ENCODE measurements at regions not wholly inside any gene's neighbourhood (a gene's known extent, or its start where the extent isn't known, plus 50 kb on each side); places are given as distances from the start of the nearest gene placed in this dataset.
"Not testable (repeated sequence)": the region's sequence is repeated elsewhere in the genome, so short reads cannot be mapped to it uniquely, and the experiment has no call there.

- intact Hi-C loops (cut with DNase I); DNase-seq; ATAC-seq (ENCODE audit: poor library complexity): not testable (repeated sequence)
Measured at GRCh38 chr15:22194739-22195617, 114.7 kb downstream of the OR4M2 start.

GRCh38 chr15:22196423-22196822 lies 116.1 kb downstream of the OR4M2 start:
- not testable (repeated sequence) for ATAC-seq (ENCODE audit: poor library complexity)

DNA sequence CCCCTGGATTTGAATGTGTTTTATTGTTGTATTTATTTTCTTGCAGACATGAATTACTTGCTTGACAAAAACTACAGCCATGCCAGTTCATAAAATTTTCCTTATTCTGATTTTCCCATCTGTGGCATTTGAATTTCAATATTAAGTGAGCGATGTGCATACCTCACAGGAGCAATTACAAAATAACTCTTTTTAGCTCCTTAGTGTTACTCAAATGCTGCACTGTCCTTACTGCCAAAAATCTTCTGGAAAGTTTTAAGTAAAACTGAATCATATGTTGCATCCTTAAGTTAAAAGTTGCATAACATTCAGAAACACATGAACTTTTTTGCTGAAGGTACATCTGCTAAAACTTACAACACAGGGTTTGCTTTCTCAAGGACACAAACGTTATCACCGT lies 120.1 kb downstream of the OR4M2 start:
- intact Hi-C loops (cut with DNase I); ATAC-seq (ENCODE audit: poor library complexity): not testable (repeated sequence)

More at GRCh38 chr15:22196423-22196822, 116.1 kb downstream of the OR4M2 start:
- DNase-seq; intact Hi-C loops (cut with DNase I): not testable (repeated sequence)

DNA sequence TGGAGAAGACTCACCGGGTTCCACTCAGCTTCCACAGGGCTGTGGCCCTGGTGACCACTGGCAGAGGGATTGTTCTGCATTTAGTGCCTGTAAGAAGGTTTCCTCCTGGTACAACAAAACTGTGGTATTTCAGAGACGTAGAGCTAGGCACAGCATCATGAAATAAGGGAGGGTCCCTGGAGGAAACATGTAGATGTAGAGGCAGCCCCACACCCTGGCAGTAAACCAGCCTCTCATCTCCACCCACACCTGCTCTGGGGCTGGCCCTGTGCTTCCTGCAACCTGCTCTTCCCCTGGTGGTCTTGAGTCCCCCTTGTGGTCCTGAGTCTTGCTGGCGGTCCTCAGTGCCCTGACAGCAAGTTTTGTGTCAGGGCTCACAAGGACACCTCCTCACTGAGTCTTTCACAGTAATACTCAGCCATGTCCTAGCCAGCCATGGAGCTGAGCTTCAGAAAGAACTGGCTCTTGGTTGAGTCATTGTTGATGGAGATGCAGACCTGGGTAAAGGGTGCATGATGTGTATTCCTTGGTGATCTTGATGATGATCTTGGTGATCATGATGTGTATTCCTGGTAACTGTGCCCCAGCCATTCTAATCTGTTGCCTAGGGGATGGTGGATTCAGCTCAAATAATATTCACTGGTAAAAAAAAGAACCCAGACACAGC lies 121.8 kb downstream of the OR4M2 start:
- ATAC-seq (ENCODE audit: poor library complexity); intact Hi-C loops (cut with DNase I); DNase-seq: not testable (repeated sequence)

More for the DNA sequence above, 120.1 kb downstream of the OR4M2 start:
- not testable (repeated sequence) for DNase-seq

DNA sequence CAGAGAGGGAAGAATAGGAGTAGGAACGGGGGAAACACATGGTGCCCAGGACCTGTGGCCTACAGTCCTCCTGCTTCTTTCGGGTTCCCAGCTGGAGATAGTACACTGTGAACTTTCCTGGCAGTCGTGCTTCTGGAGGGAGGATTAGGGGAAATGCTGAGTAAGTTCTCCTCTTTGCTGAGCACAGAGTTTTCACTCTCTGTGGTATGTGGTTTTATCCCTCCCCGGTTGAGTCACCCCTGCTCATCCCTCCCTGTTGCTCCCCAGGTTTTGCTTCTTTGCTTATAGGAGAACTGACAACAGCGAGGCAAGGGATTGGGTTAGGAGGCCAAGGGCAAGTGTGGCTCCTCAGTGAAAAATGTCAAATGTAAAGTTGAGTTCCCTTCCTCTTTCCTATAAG lies 122.9 kb downstream of the OR4M2 start:
- DNase-seq; intact Hi-C loops (cut with DNase I); ATAC-seq (ENCODE audit: poor library complexity): not testable (repeated sequence)

GRCh38 chr15:22209086-22209485 lies 128.8 kb downstream of the OR4M2 start:
- DNase-seq; ATAC-seq (ENCODE audit: poor library complexity); intact Hi-C loops (cut with DNase I): not testable (repeated sequence)

DNA sequence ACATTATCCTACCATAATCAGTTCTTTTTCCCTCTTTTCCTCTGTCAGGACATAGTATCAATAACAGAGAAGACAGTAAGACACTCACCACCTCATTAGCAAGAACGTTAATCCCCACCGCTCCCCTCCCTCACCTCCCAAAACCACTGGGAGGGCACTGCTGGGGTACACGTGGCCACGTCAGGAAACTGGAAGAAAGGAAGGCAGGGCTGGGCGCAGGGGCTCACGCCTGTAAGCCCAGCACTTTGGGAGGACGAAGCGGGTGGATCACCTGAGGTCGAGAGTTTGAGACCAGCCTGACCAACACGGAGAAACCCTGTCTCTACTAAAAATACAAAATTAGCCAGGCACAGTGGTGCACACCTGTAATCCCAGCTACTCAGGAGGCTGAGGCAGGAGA lies 142.3 kb downstream of the OR4M2 start:
- peak; percentile 23 for DNase-seq
- intact Hi-C loops (cut with DNase I); ATAC-seq (ENCODE audit: poor library complexity): not testable (repeated sequence)

DNA sequence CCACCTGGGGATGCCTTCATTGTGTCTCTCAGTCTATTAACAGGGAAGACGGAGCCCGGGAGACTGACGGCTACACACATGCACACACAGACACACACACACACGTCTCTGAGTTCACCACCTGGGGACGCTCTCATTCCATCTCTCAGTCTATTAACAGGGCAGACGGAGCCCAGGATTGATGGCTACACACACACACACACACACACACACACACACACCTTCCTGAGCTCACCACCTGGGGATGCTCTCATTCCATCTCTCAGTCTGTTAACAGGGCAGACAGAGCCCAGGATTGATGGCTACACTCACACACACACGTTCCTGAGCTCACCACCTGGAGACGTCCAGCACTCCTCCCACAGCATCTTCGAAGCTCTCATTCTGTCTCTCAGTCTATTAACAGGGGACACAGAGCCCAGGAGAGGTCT lies 143.9 kb downstream of the OR4M2 start:
- intact Hi-C loops (cut with DNase I), result no loop called here
- ATAC-seq (ENCODE audit: poor library complexity), result no peak
- peak; percentile 14 for DNase-seq

DNA sequence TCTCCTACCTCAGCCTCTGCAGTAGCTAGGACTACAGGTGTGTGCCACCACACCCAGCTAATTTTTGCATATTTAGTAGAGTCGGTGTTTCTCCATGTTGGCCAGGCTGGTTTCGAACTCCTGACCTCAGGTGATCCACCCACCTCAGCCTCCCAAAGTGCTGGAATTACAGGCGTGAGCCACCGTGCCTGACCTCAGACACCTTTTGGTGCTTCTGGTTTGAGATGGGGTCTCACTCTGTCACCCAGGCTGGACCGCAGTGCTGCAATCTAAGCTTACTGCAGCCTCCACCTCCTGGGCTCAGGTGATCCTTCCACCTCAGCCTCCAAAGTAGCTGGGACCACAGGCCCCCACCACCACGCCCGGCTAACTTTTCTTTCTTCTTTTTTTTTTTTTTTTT lies 144.6 kb downstream of the OR4M2 start:
- intact Hi-C loops (cut with DNase I); ATAC-seq (ENCODE audit: poor library complexity): not testable (repeated sequence)
- peak; percentile 37 for DNase-seq

DNA sequence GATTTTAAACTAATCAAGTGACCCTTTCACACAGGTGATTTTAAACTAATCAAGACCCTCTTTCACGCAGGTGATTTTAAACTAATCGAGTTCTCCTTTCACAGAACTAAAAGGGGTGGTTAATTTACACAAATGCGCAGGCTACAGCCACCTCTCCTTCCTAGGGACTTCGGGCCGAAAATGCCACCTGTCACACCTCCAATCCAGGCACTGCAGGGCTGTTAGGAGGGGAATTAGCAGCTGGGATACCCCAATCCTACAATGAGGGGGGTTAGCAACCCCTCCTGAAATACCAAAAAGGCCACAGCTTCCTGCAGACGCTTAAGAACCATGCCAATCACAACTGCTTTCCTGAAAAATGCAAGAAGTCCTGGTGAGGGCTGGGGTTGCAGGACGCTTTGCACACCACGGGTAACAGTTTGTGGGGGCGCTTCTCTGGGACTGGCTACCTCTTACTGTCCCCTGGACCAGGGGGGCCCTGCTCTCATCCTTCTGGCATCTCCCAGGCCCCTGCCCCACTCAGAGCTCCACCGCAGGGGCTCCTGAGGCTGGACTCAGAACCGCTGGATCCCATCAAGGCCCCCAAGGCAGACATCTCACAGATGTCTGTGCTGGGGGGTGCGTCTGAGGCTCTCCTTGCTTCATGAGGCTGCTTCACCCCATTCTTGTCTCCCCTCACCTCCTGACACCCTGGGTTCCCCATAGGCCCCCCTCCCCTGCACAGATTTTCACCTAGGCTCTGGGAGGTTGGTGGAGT lies 145.9 kb downstream of the OR4M2 start:
- ATAC-seq (ENCODE audit: poor library complexity) (no peak), DNase-seq (peak; percentile 21)
- intact Hi-C loops (cut with DNase I), result no loop called here

DNA sequence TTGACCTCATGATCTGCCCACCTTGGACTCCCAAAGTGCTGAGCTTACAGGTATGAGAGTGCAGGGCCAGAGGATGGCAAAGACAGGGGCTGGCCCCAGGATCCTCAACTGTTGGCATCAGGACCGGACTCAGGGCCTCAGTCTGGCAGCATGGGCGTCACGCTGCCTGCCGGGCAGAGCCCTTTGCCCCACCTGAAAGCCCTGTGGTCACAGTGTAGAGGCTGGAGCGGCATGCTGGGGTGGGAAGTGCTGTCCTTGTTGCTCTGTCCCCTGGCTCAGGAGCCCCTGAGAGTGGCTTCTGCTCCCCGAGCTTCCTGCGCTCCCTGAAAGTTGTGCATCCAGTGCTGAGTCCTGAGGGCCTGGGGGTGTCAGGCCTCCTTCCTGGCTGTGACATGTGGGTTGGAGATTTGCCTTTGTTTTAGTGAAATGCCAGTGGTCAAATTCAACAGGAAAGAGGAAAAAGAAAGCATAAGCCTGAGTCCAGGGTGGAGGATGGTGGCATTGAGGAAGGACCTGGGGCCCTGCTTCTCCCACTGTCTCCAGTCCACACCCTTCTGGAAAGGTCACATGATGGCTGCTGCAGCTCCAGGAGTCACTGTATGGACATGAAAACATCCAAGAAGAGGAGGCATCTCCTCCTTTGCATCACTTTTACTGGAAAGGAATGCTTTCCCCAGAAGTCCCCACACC lies 147.2 kb downstream of the OR4M2 start:
- intact Hi-C loops (cut with DNase I), result no loop called here
- no peak for DNase-seq
- no peak for ATAC-seq (ENCODE audit: poor library complexity)

- intact Hi-C loops (cut with DNase I), result no loop called here
Measured at GRCh38 chr15:22228101-22228762, 147.9 kb downstream of the OR4M2 start.

DNA sequence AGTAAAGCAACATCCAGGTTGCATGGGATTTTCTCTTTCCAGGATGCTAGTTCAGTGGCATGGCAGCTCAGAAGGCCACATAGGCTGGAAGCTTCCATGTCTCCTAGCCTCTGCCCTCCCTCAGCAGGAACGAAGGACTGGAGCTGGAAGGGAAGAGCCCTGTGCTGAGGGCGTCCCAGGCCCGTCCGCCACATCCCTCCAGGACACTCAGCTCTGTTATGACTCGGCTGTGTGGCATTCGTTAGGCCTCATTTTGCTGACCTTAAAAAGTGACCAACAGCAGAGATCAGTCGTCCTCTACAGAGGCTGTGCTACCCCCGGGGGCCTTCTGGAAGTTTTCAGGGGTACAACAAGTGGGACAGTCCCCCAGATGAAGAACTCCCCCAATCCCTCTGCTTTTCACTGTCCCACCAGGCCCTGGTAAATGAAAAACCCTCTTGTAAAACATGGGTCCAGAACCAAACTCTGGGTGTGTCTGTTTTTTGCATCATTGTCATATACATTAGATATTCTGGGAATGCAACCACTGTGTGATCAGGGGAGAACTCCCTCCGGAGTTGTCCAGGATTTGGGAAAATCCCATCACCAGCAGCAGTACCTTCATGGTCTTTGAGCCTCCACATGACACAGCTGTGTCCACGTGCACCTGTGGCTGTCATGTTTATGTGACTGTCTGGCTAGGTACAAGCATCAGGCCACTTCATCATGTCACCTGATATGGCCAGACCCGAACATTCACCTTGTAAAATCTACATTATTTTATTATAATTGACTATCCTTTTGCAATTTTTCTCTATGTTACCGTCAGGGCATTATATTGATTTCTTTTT lies 149.9 kb downstream of the OR4M2 start:
- no peak for ATAC-seq (ENCODE audit: poor library complexity)
- intact Hi-C loops (cut with DNase I), result no loop called here

More at GRCh38 chr15:22228101-22228762, 147.9 kb downstream of the OR4M2 start:
- no peak for DNase-seq
- ATAC-seq (ENCODE audit: poor library complexity), result no peak

DNA sequence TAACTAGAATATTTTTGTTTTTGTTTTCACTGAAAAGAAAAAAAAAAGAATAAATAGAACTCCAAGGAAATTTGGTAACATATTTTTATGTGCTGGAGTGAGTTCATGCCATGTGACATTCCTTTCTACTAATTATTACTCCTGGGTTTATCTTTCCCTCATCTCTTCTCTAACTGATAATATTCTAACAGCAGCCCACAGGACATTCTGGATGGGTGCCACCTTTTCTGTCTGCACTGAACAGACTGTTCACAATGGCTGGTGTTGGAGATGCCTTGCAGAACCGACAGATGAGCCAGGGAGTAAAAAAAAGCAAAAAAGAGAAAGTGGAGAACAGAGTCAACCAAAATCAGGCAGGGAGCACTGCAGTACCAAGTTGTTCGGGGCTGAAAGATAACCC lies 151.3 kb downstream of the OR4M2 start:
- no peak for DNase-seq
- intact Hi-C loops (cut with DNase I), result no loop called here
- ATAC-seq (ENCODE audit: poor library complexity), result peak; percentile 82

More for the DNA sequence above, 149.9 kb downstream of the OR4M2 start:
- peak; percentile 2 for DNase-seq

GRCh38 chr15:22232675-22233074 lies 152.3 kb downstream of the OR4M2 start:
- DNase-seq (no peak), ATAC-seq (ENCODE audit: poor library complexity) (no peak)
- intact Hi-C loops (cut with DNase I), result no loop called here

- DNase-seq; intact Hi-C loops (cut with DNase I); ATAC-seq (ENCODE audit: poor library complexity): not testable (repeated sequence)
Measured at GRCh38 chr15:22235261-22235930, 155.1 kb downstream of the OR4M2 start.
